B cell (primary cell): ENCODE measurements at regions not wholly inside any gene's neighbourhood (a gene's known extent, or its start where the extent isn't known, plus 50 kb on each side); places are given as distances from the start of the nearest gene placed in this dataset.

ENCODE experiments used
- CTCF ChIP-seq: fragments of 200-600 bp; IDR thresholded peaks from one replicate; pipeline ENCODE4 v1.8.0; 2022; ENCODE audit warnings: antibody characterized with exemption, mild to moderate bottlenecking
- EZH2 ChIP-seq: IDR thresholded peaks from 2 replicates; pipeline ENCODE4 v1.6.1; 2012; ENCODE audit warnings: borderline replicate concordance, low read depth, mild to moderate bottlenecking, moderate library complexity, low read length; ENCODE audit not compliant: insufficient read depth, poor library complexity, severe bottlenecking

- TF ChIP-seq CTCF: no peak
- TF ChIP-seq EZH2: no peak
Measured at GRCh38 chr7:39811161-39811614, 138.9 kb upstream of the CDK13 start.
